GM23338 (cell line): ENCODE measurements at regions not wholly inside any gene's neighbourhood (a gene's known extent, or its start where the extent isn't known, plus 50 kb on each side); places are given as distances from the start of the nearest gene placed in this dataset.

Experiments used
- CREB1 ChIP-seq: fragments of 250-450 bp; sonication (Bioruptor Pico); IDR thresholded peaks from 2 replicates; pipeline ENCODE4 v1.5.0; 2020; ENCODE audit warnings: low read depth, mild to moderate bottlenecking, moderate library complexity
- CTCF ChIP-seq, 2 experiments: fragments of 200-600 bp in 1 of 2; sonication (generic) in 1 of 2; conservative IDR thresholded peaks; 2 replicates each; pipeline versions ENCODE4 v1.5.1 to v1.6.1; 2016 to 2017; ENCODE audit warnings: antibody characterized with exemption in 2 of 2, low read depth in 2 of 2, mild to moderate bottlenecking in 2 of 2, moderate library complexity in 1 of 2
- ETS1 ChIP-seq: IDR thresholded peaks from 2 replicates; pipeline ENCODE4 v1.6.1; 2016; ENCODE audit warnings: antibody characterized with exemption
- EZH2 ChIP-seq: fragments of 200-600 bp; sonication (generic); IDR thresholded peaks from one replicate; pipeline ENCODE4 v1.8.0; 2017; ENCODE audit warnings: antibody characterized with exemption, mild to moderate bottlenecking, low read depth; ENCODE audit not compliant: unreplicated experiment
- EZH2phosphoT487 ChIP-seq: fragments of 200-600 bp; sonication (generic); IDR thresholded peaks from one replicate; pipeline ENCODE4 v1.8.1; 2018; ENCODE audit warnings: antibody characterized with exemption; ENCODE audit not compliant: unreplicated experiment
- JUNB ChIP-seq: IDR thresholded peaks from one replicate; pipeline ENCODE4 v1.6.1; 2016; ENCODE audit warnings: antibody characterized with exemption; ENCODE audit not compliant: unreplicated experiment
- POLR2AphosphoS5 ChIP-seq: IDR thresholded peaks from 2 replicates; pipeline ENCODE4 v1.6.1; 2016; ENCODE audit warnings: antibody characterized with exemption, low read depth
- TF ChIP-seq, protein P1 (sequence below): IDR thresholded peaks from one replicate; pipeline ENCODE4 v1.6.1; 2018; ENCODE audit warnings: antibody characterized with exemption; ENCODE audit not compliant: unreplicated experiment

- TF ChIP-seq CTCF (conservative IDR thresholded peaks at IDR 0.05; ENCODE audit: low read depth in 2 of 2): no peak
- TF ChIP-seq POLR2AphosphoS5: no peak
- no peak for TF ChIP-seq EZH2
- TF ChIP-seq JUNB: no peak
- no peak for TF ChIP-seq EZH2phosphoT487
- TF ChIP-seq ETS1: no peak
- TF ChIP-seq, protein P1, sequence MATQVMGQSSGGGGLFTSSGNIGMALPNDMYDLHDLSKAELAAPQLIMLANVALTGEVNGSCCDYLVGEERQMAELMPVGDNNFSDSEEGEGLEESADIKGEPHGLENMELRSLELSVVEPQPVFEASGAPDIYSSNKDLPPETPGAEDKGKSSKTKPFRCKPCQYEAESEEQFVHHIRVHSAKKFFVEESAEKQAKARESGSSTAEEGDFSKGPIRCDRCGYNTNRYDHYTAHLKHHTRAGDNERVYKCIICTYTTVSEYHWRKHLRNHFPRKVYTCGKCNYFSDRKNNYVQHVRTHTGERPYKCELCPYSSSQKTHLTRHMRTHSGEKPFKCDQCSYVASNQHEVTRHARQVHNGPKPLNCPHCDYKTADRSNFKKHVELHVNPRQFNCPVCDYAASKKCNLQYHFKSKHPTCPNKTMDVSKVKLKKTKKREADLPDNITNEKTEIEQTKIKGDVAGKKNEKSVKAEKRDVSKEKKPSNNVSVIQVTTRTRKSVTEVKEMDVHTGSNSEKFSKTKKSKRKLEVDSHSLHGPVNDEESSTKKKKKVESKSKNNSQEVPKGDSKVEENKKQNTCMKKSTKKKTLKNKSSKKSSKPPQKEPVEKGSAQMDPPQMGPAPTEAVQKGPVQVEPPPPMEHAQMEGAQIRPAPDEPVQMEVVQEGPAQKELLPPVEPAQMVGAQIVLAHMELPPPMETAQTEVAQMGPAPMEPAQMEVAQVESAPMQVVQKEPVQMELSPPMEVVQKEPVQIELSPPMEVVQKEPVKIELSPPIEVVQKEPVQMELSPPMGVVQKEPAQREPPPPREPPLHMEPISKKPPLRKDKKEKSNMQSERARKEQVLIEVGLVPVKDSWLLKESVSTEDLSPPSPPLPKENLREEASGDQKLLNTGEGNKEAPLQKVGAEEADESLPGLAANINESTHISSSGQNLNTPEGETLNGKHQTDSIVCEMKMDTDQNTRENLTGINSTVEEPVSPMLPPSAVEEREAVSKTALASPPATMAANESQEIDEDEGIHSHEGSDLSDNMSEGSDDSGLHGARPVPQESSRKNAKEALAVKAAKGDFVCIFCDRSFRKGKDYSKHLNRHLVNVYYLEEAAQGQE: no peak
- TF ChIP-seq CREB1 (CRISPR knock-in tag): no peak
Observed at GRCh38 chr13:108368250-108368905, 98.9 kb downstream of the TNFSF13B start.
